HT1080 (cell line): ENCODE measurements at regions not wholly inside any gene's neighbourhood (a gene's known extent, or its start where the extent isn't known, plus 50 kb on each side); places are given as distances from the start of the nearest gene placed in this dataset.
"Not testable (repeated sequence)": the region's sequence is repeated elsewhere in the genome, so short reads cannot be mapped to it uniquely, and the experiment has no call there.

ENCODE experiments used
- DNase-seq: peaks from one replicate; pipeline ENCODE4 v3.0.0-alpha.2; 2015; ENCODE audit warnings: low read depth

DNA sequence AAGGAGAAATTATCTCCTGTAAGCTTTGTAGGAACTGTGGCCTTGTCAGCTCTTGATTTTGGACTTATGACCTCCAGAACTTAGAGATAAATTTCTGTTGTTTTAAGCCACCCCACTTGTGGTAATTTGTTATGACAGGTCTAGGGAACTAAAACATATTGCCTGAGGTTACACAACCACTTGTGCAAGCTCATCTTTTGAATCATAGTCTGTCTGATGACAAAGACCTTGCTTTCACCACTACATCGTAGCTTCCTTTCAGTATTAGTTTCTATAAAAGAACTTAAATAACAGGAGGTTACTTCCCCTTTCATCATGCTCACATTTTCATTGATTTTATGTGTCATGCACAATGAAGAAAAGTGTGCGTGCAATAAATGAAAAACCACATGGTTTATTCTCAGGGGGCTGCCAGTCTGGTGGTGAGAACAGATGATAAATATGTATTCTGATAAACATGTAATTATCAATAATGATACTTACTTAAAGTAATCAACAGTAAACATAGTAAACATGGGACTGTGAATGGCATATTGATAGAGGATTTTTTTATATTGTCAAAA is 690.0 kb upstream of the HS3ST1 start:
- DNase-seq = peak; percentile 32

DNA sequence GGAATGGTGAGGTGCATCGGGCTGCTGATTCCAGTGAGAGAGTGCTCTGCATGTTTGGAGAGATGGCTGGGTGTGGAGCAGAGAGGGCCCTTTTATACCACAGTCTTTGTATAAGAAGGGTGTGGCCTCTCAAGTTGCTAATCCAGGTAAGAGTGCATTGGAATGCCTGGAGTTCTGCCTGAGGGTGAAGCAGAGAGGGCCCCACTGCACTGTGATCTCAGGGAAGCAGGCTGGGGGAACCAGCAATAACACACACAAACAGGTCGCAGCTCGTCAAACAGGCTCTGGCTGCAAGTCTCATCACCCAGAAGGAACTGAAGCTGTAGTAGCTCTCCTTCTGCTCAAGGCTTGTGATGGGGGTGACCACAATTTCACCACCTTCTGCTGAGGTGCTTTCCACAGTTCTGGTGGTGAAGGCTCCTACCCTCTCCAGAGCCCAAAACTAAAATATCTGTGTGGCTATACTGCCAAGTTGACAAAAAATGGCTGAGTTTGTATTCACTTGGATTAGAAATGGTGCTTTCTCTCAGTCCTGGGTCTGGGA is 687.4 kb upstream of the HS3ST1 start:
- no peak for DNase-seq

DNA sequence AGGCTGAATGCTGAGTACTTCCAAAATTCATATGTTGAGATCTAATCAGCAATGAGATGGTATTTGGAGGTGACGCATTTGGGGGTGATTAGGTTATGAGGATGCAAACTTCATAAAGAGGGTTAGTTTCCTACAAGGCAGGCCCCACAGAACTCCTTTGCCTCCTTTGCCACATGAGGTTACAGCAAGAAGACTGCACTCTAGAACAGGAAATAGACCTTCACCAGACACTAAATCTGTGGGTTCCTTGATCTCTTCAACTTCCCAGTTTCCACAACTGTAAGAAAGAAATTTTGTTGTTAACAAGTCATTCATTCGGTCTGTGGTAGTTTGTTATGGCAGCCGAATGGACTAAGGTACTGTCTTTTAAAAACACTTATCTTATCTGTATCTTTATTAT is 681.9 kb upstream of the HS3ST1 start:
- no peak for DNase-seq

DNA sequence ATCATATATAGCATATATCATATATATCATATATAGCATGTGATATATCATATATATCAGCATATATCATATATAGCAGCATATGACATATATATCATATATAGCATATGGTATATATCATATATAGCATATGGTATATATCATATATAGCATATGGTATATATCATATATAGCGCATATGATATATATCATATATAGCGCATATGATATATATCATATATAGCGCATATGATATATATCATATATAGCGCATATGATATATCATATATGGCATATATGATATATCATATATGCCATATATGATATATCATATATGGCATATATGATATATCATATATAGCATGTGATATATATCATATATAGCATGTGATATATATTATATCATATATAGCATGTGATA is 680.4 kb upstream of the HS3ST1 start:
- not testable (repeated sequence) for DNase-seq

DNA sequence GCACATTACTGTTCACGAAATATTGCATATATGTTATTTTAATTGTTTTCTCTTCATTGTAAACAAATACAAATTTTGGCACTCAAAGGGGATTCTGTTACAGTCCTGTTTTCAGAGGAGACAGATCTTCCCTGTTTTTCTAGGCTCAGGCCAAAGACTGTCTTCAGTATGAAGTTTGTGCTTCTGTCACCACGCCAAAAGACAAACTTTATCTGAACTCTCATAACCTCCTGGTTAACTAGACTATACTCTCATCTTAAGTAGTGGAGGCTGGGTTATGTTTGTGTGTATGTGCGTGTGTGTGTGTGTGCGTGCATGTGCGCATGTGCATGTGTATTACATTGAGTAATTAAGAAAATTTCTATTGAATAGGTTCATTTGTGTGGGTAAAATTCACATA is 676.8 kb upstream of the HS3ST1 start:
- DNase-seq = no peak

DNA sequence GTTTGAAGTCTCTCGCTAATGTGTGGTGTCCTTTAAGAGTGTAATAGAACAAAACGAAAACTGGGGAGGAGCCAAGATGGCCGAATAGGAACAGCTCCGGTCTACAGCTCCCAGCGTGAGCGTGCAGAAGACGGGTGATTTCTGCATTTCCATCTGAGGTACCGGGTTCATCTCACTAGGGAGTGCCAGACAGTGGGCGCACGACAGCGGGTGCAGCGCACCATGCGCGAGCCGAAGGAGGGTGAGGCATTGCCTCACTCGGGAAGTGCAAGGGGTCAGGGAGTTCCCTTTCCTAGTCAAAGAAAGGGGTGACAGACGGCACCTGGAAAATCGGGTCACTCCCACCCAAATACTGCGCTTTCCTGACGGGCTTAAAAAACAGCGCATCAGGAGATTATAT is 661.2 kb upstream of the HS3ST1 start:
- not testable (repeated sequence) for DNase-seq

DNA sequence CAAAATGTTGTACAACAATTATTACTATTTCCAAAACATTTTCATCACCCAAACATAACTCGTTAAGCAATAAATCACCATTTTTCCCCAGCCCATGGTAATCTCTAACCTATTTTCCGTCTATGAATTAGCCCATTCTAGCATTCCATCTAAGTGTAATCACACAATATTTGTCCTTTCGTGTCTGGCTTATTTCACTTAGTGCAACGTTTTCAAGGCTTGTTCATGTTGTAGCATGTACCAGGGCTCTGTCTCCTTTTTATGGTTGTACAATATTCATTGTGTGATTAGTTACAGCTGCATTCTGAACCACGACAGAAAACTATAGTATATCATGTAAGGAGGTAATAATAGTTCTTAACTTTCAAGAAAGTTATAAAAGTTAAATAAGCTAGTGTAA is 656.0 kb upstream of the HS3ST1 start:
- DNase-seq = no peak

DNA sequence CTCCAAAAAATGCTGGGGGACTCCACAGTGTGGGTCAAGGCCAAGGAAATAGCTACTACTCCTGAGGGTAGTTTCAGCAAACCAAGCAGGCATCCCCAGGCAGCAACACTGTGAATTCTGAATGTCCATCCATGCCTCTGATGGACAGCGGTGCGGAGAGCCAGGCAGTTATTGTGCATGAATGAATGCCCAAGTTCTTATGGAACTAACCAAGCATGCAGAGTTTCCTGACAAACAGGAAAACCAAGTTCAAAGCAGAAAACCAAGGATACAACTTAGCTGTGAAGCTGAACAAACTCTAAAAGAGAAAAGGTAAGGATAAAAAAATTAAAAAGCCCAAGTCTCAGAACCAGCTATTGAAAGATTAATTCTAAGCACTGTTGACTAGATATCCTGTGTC is 642.6 kb upstream of the HS3ST1 start:
- no peak for DNase-seq

DNA sequence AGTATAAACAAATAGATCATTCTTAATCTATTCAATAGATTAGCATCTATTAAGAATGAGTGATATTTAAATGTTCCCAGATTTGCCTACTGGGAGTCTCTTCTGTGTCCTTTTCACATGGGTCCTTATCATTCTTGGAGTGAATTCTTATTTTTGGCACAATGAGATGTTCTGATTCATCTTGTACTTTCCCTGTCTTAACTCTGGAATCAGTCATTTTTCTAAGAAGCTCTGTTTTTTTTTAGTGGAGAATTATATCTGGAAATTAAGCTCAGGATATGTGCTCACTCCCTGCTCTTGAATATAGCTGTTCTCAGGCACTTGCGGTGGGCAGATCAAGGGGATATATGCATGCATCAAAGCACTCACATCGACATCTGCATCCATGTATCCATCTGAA is 625.3 kb upstream of the HS3ST1 start:
- no peak for DNase-seq

DNA sequence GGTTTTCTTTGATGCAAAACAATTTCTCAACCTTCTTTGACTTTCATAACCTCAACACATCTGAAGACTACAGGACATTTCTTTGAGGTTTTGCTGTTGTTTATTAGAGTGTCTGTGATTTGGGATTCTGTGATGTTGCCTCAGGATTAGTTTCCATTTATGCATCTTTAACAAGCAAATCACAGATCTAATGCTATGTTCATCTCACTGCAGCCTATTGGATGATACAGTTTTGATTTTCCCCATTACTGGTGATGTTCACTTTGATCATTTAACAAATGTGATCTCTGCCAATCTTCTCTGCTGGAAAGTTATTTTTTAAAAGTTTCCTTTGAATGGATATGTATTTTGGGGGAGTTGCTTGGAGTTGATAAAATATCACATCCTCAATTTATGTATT is 624.9 kb upstream of the HS3ST1 start:
- no peak for DNase-seq

DNA sequence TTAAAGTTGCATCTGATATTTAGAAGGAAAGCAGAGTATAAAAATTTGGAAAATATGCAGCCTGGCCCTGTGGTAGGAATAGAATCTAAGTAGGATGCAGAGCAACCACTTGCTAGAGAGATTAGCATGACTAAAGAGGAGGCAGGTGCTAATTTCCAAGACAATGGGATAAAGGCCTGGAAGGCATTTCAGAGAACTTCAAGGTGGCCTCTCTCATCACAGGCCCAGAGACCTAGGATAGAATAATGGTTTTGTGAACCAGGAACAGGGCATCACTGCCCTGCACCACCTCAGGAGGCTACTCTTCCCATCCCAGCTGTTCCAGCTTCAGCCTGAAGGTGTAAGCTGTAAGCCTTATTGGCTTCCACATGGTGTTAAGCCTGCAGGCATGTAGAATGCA is 621.7 kb upstream of the HS3ST1 start:
- DNase-seq = no peak

DNA sequence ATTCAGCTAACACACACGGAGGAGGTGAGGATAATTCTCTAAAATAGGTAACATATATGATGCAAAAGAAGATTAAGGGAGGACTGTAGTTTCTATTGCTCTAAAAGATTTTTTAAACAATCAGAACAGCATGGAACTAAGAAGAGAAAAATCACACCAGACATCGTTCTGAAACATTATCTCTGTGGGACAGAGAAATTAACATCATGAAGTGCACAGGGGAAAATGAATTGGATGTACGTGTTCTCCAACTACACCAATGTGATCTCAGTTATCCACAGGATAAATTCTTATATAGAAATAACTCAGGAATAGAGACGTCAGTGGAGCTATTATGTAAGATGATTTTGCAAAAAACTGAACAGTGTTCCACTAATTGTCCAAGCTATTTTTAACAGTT is 614.1 kb upstream of the HS3ST1 start:
- DNase-seq = no peak

DNA sequence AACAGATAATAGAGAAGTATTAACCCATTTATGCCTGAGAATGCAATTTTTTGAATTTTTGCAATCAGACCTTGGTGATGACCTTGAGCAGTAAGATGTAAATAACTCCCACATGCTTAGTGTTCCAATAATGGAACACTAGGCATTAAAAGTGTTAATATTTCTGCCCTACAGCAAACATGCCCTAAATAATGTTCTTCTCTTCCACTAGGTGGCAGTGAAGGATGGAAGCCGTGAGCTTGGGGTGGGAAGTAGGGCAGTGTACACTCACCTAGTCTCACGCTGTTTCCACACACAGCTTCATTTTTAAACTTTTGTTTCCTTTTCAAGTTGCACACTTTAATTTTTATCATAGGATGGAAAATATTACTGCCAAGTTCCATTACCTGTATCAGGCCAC is 613.1 kb upstream of the HS3ST1 start:
- DNase-seq = no peak

DNA sequence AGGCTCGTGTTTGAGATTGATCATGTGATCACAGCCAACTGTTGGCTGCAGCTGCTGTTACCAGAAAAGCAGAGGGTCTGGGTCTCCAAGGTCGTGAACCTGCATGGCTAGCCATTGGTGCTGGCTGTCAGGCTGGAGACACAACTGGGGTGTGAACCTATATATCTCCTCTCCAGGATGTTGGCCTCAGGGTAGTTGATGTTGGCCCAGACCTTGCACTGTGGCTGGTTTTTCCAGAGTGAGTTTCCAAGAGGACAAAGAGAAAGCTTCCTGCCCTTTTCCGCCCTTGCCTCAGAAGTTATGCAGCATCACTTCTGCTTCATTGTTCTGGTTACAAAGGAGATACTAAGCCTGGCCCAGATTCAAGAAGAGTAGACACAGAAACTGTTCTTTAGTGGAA is 607.8 kb upstream of the HS3ST1 start:
- no peak for DNase-seq

DNA sequence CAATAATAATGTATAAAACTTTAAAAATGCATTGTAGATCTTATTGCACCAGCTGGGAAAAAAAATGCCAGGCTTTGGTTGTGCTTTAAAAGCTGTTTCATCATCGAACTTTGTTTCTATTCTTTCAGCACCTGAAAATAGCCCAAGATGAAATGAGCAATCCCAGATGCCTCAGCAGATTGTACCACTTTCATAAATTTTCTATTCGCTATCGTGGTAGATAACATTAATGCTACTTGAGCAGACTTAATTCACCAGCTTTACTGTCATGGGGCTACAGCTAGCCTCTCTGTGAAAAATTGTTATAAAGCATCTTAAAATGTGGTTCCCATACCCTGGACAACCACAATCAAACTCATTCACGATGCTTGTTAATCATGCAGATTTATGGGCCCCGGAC is 599.6 kb upstream of the HS3ST1 start:
- DNase-seq = no peak

DNA sequence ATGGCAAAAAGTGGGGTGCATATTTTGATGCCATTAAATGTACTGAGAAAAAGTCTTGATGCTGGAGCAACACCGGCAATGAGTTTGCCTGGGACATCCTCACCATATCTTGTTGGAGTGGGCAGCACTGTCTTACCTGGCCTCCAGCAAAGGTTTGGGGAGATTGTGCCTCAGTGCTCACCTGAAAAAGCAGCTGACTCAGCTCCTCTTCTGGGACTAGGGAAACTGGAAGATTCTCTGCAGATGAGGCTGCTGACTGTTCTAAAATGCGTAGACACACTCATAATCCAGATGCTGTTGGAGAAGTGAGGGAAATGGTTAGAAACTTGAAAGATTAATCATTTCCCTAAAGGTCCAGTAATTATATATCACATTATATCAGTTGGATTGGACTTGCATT is 593.7 kb upstream of the HS3ST1 start:
- no peak for DNase-seq

DNA sequence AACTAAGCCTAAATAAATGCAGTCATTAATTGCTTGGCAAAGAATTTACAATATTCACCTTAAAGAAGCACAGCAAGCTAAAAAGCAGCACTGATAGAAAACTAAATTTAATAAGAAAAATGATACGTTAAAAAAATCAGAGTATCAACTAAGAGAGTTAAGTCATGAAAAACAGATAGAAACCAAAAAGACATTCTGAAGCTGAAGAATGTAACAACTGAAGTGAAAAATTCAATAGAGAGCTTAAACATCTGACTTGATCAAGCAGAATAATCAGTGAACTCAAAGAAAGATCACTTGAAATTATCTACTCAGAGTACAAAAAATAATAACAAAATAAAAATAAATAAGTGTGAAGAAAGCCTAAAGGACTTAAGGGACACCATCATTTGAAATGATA is 588.0 kb upstream of the HS3ST1 start:
- DNase-seq = no peak

DNA sequence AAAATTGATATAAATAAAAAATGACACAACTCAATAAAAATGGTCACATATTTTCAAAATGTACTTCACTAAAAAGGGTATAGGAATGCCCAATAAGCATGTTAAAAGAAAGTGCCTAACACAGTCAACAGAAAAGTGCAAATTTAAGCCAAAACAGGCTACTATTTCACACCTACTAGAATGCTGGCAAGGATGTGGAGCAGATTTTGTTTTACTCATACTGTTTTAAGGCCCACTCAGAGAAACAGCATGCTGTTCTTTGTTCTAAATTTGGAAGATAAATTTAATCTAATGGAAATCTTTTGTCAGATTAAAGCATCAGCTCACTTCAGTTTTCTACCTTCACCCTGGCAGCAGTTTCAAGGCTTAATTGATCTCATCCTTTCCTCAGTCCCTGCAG is 576.8 kb upstream of the HS3ST1 start:
- no peak for DNase-seq

DNA sequence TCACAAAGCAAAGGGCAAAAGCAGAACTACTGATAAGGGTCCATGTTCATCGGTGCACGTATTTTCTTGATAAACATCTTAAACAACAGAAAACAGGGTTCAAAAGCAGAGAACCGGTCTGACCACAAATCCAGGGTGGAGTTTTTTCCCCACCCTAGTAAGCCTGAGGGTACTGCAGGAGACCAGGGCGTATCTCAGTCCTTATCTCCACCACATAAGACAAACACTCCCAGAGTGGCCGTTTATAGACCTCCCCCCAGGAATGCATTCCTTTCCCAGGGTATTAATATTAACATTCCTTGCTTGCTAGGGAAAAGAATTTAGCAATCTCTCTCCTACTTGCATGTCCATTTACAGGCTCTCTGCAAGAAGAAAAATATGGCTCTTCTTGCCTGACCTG is 567.9 kb upstream of the HS3ST1 start:
- peak; percentile 4 for DNase-seq

DNA sequence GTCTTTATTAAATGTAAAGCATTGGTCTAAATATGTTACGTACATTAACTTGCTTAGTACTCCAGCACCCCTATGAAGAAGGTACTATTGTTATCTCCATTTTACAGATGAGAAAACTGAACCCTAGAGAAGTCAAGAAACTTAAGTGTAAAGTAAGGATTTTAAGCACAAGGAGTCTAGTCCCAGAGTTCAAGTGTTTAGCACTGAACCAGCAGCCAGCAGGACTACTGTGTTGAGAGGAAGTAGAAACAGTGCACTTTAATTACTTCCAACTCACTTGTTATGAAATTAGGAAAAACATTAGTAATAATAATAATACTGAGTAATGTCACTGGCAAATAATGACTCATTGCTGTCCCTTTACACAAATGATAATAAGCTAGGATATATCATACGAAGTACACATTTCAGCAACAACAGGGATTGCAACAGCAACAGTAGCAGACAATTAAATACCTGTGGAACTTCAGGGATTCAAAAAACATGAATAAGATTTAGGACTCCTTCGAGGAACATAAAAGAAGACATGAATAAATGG is 548.1 kb upstream of the HS3ST1 start:
- no peak for DNase-seq

DNA sequence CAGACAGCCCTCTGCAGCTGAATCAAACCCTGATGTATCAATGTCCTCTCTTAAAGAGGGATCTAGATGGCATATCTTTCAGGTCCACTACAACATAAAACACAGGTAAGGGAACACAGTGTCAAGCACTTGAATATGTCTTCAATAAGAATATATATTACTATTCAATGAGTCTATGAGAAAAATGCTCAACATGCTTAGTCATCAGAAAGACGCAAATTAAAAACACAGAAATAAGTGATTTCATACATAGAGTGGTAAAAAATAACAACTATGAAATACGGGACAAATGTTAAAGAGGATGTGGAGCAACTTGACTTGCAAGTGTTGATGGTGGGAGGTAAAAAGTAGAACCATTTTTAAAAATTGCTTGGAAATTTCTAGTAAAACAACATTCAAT is 544.6 kb upstream of the HS3ST1 start:
- DNase-seq = no peak

DNA sequence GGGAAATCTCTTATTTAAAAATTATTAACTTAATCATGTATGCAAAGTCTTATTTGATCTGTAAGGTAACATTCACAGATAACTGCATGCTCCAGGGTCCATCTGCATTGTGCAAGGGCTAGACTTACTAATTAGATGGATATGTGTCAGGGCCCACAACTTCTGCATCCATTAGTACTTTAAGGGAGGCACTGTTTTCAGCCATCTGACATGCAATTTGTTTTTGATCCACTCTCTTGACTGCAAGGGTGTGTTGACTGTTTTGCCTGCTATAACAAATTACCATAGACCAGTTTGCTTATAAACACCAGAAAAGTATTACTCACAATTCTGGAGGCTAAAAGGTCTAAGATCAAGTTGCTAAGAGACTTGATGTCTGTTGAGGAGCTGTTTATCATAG is 542.1 kb upstream of the HS3ST1 start:
- DNase-seq = no peak

DNA sequence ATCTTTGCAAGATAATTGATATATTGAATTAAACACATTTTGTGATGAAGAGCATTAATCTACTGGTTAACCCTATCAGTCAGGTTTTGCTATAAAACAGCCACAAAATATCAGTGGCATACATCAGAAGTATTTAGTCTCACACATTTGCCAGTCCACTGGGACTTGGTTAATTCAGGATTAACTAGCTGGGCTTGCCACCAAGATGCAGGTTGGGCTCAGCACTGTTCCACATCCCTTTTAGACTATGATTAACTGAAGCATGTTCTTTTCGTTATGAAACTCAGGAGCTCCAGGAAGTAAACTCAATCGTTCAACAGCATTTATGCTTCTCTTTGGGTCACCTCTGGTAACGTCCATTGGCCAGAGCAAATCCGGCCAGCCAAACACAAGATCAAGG is 538.1 kb upstream of the HS3ST1 start:
- DNase-seq = no peak

DNA sequence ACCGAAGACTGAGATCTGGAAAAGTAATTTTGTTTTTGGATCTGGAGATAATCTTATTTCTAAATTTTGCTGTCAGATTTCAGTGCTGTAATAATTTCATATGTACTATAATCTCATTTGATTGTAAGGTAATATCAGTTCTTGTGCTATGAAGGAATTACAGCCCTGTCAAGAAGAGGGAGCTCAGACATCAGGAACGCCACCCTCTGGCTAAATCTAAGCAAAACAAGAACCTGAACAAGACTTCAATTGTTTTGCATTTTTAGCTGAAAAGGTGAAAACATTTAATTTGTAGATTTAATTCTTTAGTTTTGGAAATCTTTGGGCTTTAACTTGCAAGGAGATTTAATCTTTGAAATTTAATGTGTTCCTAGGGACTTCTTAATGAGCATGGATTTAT is 525.4 kb upstream of the HS3ST1 start:
- peak; percentile 13 for DNase-seq
